IPS-20b (cell line): ENCODE measurements at regions not wholly inside any gene's neighbourhood (a gene's known extent, or its start where the extent isn't known, plus 50 kb on each side); places are given as distances from the start of the nearest gene placed in this dataset.

Experiments used
- H3K27ac ChIP-seq: one replicate; pipeline ENCODE4 v1.5.1; 2013; ENCODE audit warnings: low read length
- H3K27me3 ChIP-seq: 2 replicates; pipeline ENCODE4 v1.6.1; 2013; ENCODE audit warnings: mild to moderate bottlenecking, low read length, inconsistent platforms; ENCODE audit not compliant: insufficient read depth
- H3K36me3 ChIP-seq: 2 replicates; pipeline ENCODE4 v1.6.1; 2013; ENCODE audit warnings: low read depth, mild to moderate bottlenecking, inconsistent platforms, low read length, moderate library complexity; ENCODE audit not compliant: insufficient read depth
- H3K4me1 ChIP-seq: 2 replicates; pipeline ENCODE4 v1.6.1; 2013; ENCODE audit warnings: mild to moderate bottlenecking, control low read depth, inconsistent platforms, low read length, moderate library complexity; ENCODE audit not compliant: insufficient read depth
- H3K4me3 ChIP-seq: 2 replicates; pipeline ENCODE4 v1.5.1; 2013; ENCODE audit warnings: mild to moderate bottlenecking, low read length, inconsistent platforms
- H3K9ac ChIP-seq: 2 replicates; pipeline ENCODE4 v1.6.1; 2013; ENCODE audit warnings: low read depth, mild to moderate bottlenecking, inconsistent platforms, low read length, moderate library complexity
- H3K9me3 ChIP-seq: 2 replicates; pipeline ENCODE4 v1.6.1; 2013; ENCODE audit warnings: mild to moderate bottlenecking, low read depth, low read length, inconsistent platforms; ENCODE audit not compliant: insufficient read depth

DNA sequence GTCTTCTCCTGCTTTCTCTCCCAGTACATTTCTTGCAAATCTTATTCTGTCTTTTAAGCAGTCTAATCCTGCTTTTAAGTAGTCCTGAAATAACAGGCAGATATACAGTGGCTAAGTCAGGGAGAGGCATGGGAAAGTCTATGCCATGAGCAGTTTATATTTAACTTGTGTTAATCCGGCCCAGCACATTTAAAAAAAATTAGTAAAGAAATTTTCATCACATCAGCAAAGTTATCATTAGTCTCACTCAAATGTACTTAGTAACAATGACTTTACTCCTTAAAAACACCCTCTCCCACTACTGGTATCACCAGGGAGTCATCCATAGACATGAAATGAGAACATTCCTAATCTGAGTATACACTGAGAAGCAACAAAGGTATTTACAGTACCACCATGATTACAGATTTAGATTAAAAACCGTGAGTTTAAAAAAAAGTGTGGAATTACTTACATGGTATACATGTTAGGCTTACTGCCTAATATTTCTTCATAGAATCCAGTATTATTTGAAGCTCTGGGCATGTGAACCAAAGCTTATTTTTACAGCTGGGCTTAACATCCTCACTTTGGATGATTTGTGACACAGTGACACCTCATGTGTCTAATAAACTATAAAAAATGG is 75.9 kb upstream of the DAB2 start:
- H3K27ac ChIP-seq: no peak overlapping the region

DNA sequence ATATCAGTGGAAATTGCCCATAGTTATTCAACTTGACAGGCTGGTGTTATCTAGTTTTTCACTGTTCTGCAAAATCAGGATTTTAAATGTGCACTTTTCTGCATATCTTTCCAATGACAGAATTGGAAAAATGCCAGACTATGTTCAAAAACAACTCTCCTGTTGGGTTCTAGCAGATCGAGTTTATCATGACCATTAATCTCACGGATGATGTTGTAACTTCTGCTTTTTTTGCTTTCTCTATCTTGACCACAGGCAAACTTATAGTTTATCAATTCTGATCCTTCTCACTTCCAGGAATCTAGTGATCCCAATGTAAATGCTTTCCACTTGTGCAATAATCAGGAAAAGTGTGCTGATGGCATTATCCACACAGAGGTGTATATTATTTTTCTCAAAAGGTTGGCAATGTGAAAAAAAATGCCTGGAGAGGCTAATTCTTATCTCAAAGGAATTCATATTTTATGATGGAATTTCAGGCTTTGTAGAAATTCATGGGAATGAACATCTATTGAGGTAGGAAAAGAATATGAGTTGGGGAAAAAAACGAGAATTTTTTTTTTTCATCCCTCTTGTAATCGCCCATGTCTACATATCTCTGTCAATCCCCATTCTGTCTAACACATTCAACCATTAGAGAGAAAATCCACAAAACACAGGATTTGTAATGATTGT is 73.6 kb upstream of the DAB2 start:
- Histone ChIP-seq H3K27me3 (no peaks in the 10 kb centered on the region), H3K4me1 (0 out of 2 replicates have a peak, but pooled peaks cover 2% of the 10 kb centered on the region), H3K36me3 (no peaks in the 10 kb centered on the region)

More for the DNA sequence above, 75.9 kb upstream of the DAB2 start:
- no peaks in the 10 kb centered on the region for H3K9me3 ChIP-seq
- no peaks in the 10 kb centered on the region for H3K4me1 ChIP-seq
- no peak overlapping the region for H3K4me3 ChIP-seq
- H3K9ac ChIP-seq: no peak overlapping the region
- H3K27me3 ChIP-seq: no peaks in the 10 kb centered on the region
- H3K36me3 ChIP-seq: no peaks in the 10 kb centered on the region

DNA sequence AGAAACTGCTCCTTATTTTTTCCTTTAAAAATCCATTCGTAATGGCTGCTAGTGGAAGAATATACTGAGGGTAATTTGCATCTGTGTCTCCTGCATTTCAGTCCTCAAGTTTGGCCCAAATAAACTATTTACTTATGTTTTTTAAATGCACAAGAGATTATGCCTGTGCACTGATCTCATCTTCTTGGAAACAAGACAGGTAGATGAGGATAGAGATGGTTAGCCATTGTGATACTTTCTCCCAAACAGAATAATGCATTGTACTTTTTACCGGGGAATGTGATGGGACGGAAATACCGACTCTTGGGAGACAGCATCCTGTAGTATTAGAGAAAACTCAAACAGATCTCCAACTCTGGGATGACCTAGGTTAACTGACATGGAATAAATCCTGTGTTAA is 72.5 kb upstream of the DAB2 start:
- Histone ChIP-seq H3K4me1 (0 out of 2 replicates have a peak, but pooled peaks cover 2% of the 10 kb centered on the region), H3K9me3 (no peaks in the 10 kb centered on the region), H3K36me3 (no peaks in the 10 kb centered on the region), H3K4me3 (no peak overlapping the region), H3K27ac (no peak overlapping the region), H3K9ac (no peak overlapping the region), H3K27me3 (no peaks in the 10 kb centered on the region)

More for the DNA sequence above, 73.6 kb upstream of the DAB2 start:
- Histone ChIP-seq H3K9ac (no peak overlapping the region), H3K4me3 (no peak overlapping the region), H3K9me3 (no peaks in the 10 kb centered on the region), H3K27ac (no peak overlapping the region)

DNA sequence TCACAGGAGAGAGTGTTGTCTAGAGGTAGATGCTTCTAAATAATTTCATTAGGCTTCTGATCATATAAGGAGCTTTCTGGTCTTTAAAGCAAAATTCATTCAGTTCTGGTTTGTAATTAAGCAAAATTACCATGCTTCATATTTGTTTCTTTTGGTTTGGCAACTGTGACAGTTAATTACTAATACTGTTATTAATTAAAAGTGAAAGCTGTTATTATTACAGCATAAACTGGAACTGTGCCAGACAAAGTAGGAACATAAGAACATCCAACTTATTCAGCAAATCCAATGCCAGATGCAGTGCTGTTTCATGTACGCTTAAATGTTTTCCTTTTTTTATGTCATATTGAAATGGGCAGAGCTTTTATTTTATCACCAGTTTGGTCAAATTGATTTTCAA is 70.4 kb upstream of the DAB2 start:
- H3K4me3 ChIP-seq: no peak overlapping the region
- no peaks in the 10 kb centered on the region for H3K36me3 ChIP-seq
- no peak overlapping the region for H3K27ac ChIP-seq
- H3K27me3 ChIP-seq: no peaks in the 10 kb centered on the region
- H3K4me1 ChIP-seq: 0 out of 2 replicates have a peak, but pooled peaks cover 2% of the 10 kb centered on the region
- H3K9ac ChIP-seq: no peak overlapping the region
- no peaks in the 10 kb centered on the region for H3K9me3 ChIP-seq

DNA sequence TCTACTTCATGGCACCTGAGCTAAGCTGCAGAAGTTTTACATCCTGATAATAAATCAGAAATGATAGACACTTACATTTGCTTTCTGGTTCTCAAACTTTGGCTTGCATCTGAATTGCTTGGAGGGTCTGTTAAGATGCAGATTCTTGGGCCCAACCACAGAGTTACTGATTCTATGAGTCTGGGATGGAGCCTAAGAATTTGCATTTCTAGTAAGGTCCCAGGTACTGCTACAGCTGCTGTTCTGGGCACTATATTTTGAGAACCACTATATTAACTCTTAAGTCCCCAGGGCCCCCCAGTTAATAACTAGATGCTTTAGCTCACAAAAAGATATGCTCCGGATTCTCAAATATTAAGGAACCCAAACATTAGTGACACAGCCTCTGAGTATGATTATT is 69.8 kb upstream of the DAB2 start:
- Histone ChIP-seq H3K9ac (no peak overlapping the region), H3K36me3 (no peaks in the 10 kb centered on the region), H3K4me3 (no peak overlapping the region), H3K27ac (no peak overlapping the region), H3K9me3 (no peaks in the 10 kb centered on the region), H3K4me1 (0 out of 2 replicates have a peak, but pooled peaks cover 2% of the 10 kb centered on the region), H3K27me3 (no peaks in the 10 kb centered on the region)

DNA sequence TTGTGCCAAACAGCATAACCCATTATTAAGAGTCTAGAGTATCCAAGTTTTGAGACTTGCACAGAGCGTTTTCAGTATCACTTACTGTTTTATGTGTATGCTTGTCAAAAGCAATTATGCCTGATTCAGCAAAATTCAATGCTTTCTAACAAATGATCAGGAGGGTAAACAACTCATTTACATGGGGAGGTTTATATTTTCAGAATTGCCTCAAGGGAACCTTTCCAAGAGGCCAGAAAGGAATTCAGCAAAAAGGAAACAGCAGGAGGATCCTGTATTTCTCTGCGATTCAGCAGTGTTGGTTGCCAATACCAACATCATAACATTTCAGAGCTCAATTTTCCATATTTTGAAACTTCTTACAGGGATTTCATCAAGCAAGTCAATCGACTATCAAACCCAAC is 69.3 kb upstream of the DAB2 start:
- 0 out of 2 replicates have a peak, but pooled peaks cover 2% of the 10 kb centered on the region for H3K4me1 ChIP-seq
- H3K9ac ChIP-seq: no peak overlapping the region
- H3K4me3 ChIP-seq: no peak overlapping the region
- H3K9me3 ChIP-seq: no peaks in the 10 kb centered on the region
- no peak overlapping the region for H3K27ac ChIP-seq
- H3K27me3 ChIP-seq: no peaks in the 10 kb centered on the region
- no peaks in the 10 kb centered on the region for H3K36me3 ChIP-seq

DNA sequence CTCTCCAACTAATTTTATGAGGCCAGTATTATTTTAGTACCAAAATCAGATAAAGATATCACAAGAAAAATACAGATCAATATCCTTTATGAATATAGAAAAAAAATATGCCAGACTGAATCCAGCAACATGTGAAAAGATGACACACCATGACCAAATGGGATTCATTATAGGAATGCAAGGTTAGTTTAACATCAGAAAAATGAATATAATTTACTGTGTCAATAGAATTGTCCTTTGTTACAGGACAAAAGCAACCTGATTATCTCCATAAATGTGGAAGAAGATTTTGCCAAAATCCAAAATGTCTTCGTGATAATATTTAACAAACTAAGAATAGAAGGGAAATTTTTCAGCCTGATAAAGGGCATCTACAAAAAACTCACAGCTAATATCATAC is 66.4 kb upstream of the DAB2 start:
- no peak overlapping the region for H3K4me3 ChIP-seq
- no peak overlapping the region for H3K27ac ChIP-seq
- no peaks in the 10 kb centered on the region for H3K9me3 ChIP-seq
- H3K9ac ChIP-seq: no peak overlapping the region
- no peaks in the 10 kb centered on the region for H3K27me3 ChIP-seq
- 0 out of 2 replicates have a peak, but pooled peaks cover 2% of the 10 kb centered on the region for H3K4me1 ChIP-seq
- H3K36me3 ChIP-seq: no peaks in the 10 kb centered on the region

DNA sequence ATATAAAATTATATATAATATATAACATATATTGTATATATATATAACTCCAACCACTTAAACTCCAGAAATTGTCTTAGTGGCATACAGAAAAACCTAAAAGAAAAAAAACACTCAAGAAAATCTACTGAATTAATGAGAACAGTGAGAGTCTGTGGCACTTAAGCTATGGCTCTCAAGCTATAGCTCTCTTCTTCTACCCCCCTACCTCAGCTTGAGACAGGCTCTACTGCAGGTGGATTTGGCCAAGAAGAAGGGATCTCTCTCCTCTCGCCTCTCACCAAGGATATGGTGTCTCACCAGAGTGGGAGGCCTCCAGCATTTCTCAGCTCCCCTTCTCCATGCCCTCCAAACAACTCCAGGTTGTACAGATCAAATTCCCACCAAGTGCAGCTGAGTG is 64.5 kb upstream of the DAB2 start:
- Histone ChIP-seq H3K36me3 (no peaks in the 10 kb centered on the region), H3K27me3 (no peaks in the 10 kb centered on the region), H3K4me1 (0 out of 2 replicates have a peak, but pooled peaks cover 1% of the 10 kb centered on the region), H3K9ac (no peak overlapping the region), H3K4me3 (no peak overlapping the region), H3K9me3 (no peaks in the 10 kb centered on the region), H3K27ac (no peak overlapping the region)

DNA sequence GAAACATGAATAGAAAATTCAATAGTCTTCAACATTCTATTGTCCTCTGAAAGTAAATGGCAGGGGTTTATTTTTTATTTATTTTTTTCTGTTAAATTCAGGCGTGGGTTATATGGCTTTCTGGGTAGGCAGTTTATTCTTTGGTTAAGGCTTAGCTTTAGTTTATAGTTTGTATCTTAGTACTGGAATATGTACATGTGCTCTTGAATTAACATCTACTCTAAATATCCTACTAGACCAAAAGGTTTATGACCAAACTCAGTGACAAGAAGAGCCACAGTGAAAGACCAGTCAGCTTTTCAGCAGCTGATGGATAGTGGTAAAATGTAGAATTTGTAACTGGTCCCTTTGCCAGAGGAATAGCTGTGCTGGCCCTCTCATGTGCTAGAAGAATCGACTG is 62.0 kb upstream of the DAB2 start:
- H3K4me1 ChIP-seq: no peaks in the 10 kb centered on the region
- no peaks in the 10 kb centered on the region for H3K27me3 ChIP-seq
- no peak overlapping the region for H3K27ac ChIP-seq
- H3K9ac ChIP-seq: no peak overlapping the region
- H3K4me3 ChIP-seq: no peak overlapping the region
- H3K9me3 ChIP-seq: no peaks in the 10 kb centered on the region
- no peaks in the 10 kb centered on the region for H3K36me3 ChIP-seq

DNA sequence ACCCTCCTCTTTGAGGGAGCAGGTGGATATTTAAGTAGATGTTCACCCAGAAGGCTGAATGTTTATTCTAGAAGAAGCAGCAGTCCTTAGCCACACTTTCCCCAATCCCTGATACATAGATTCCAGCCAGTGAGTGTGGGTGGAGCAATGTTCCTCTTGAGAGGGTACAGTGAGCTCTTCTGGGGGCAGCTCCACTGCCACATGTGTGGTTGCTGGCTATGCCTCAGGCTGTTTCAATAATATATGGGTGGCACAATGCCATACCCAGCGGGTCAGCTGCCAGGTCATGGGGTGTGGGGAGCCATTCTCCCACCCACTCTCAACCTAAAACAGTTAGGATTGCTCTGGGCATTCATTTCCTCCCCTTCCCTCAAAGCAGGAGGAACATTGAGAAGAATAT is 61.6 kb upstream of the DAB2 start:
- Histone ChIP-seq H3K36me3 (no peaks in the 10 kb centered on the region), H3K27ac (no peak overlapping the region), H3K9me3 (no peaks in the 10 kb centered on the region), H3K27me3 (no peaks in the 10 kb centered on the region), H3K4me1 (no peaks in the 10 kb centered on the region), H3K4me3 (no peak overlapping the region), H3K9ac (no peak overlapping the region)

DNA sequence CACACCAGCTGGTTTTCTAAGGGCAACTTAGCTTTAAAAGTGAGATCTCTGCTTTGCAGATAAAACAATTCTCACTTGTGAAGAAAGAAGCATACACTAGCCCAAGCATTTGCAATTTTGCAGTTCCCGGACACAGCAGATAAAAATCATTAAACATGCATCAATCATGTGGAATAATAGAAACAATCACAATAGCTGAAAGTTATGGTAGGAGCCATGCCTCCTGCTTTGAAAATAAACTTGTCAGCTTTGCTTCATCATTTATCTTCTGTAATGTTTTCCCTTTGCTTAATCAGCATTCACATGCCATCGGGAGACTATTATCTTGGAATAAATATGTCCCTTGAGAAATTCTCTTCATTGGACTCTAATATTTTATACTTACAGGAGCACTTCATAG is 60.3 kb upstream of the DAB2 start:
- no peak overlapping the region for H3K9ac ChIP-seq
- 0 out of 2 replicates have a peak, but pooled peaks cover 2% of the 10 kb centered on the region for H3K4me1 ChIP-seq
- H3K27me3 ChIP-seq: no peaks in the 10 kb centered on the region
- no peaks in the 10 kb centered on the region for H3K36me3 ChIP-seq
- H3K4me3 ChIP-seq: no peak overlapping the region
- H3K9me3 ChIP-seq: no peaks in the 10 kb centered on the region
- H3K27ac ChIP-seq: no peak overlapping the region

DNA sequence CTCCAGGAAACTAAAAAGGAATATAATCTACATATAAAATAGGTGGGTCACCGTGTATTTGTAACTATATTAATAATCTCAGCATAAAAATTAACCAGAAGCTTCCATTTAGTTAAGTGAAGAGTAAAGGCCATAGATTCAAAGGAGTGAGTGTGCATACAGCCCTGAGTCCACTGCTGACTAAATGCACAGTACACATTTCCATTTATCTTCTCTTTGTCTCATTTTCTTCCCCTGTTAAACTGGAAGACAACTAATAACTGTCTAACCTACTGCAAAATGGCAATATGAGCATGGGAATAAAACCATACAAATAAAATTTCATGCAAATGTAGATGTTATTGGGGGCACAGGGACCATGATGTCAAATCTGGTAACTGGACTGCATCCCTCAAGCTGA is 59.9 kb upstream of the DAB2 start:
- Histone ChIP-seq H3K27me3 (no peaks in the 10 kb centered on the region), H3K4me3 (no peak overlapping the region), H3K9me3 (no peaks in the 10 kb centered on the region), H3K27ac (no peak overlapping the region), H3K4me1 (peaks cover 6% of the 10 kb centered on the region; the same call in 1 of the 2 replicates), H3K36me3 (no peaks in the 10 kb centered on the region), H3K9ac (no peak overlapping the region)
